Renal pelvis (tissue), 1 donor: ENCODE measurements at regions not wholly inside any gene's neighbourhood (a gene's known extent, or its start where the extent isn't known, plus 50 kb on each side); places are given as distances from the start of the nearest gene placed in this dataset.

Experiments
- DNase-seq: peaks from one replicate; pipeline ENCODE4 v3.0.0-alpha.2; 2013

DNA sequence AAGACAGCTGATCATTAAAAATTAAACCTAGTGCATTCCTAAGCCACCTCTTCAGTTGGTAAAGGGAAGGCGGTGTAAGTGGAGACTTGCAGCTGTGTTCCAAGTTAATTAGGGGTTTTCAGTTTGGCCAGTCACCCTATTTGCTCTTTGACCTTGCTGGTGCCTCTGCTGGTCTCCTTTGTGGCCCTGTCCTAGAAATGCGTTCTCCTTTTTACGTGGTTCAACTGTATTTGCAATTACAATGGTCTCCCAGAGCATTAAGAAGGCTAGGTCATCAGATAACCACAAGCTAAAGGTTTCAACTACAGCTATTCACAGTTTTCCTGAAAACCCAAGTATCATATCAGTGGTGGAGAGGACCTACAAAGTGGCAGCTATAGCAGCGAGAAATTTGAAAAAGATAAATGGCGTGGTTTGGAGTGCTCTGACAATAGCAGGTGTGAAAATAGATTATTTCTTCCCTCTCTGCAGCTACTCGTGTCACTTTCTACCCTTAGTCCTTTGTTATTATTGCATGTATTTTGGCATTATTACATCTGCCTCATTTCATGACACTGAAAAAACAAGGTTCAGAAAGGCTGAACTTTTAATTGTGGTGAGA is 203.5 kb upstream of the TBC1D5 start:
- DNase-seq: no peak

DNA sequence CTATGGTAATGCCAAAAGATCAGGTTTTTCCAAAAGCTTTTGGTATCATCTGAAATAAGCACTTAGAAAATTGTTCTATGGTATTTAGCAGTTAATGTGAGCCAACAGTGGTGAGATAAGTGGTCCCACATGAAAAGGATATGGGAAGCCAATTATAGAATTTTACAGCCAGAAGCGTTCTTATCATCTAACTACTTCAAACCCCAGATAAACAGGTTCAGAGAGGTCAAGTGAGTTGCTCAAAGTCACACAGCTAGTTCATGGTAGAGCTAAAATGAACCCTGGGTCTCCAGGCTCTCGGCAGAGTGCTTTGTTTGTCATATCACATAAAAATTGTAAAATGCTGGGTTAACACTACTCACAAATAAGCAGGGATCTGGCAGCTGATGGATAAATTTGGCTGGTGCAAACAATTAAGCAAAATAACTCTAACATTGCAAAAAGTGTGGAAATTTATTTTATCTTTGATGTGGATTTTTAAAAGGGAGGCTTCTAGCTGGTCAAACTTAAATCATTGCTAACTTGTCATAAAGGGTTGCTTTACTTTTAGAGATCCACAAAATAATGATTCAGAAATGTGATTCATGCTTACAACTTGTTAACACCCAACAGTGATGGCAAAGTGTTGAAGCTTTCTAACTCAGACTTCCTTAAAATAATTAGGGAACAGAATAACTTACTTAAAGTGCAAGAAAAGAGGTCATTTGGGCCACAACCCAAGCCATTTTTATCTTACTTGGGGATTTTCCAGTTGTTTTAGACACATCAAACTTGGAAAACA is 202.8 kb upstream of the TBC1D5 start:
- DNase-seq: no peak

DNA sequence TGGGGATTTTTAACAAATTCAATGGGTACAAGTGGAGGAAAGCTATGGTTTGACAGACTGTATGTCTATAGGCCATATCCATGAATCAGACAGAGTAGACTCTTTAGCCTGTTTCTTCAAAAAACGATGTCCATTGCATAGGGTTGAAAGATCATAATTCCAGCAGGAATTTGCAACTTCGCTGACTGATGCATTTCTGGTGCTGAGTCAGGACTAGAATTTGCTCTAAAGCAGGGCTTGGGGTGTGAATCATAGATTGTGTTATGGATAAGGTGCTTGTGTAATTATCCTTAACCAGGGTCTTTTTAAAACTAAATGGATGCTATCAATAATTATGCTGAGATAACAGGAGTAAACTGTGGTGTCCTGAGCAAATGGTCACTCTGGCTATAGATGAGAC is 200.4 kb upstream of the TBC1D5 start:
- no peak for DNase-seq

GRCh38 chr3:17941766-17942165 is 199.3 kb upstream of the TBC1D5 start:
- DNase-seq: no peak

GRCh38 chr3:17941152-17941551 is 198.7 kb upstream of the TBC1D5 start:
- DNase-seq: no peak

DNA sequence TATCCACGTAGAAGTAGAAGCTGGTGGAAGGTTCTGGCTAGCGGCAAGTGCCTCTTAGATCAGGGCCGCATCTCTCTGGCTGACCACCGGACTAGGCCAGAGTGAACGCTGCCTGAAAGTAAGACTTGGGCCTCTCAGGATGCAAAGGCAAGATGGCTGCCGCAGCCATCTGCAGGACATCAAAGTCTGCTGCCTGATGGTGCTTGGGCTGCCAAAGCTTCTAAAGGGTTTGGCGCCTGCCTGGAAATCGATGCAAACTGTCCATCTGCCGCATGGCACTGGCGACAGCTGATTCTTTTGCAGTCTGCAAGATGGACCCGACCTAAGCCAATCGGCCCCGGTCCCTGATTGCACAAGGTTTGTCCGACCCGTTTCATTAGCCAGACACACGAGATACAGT is 196.7 kb upstream of the TBC1D5 start:
- DNase-seq: no peak

DNA sequence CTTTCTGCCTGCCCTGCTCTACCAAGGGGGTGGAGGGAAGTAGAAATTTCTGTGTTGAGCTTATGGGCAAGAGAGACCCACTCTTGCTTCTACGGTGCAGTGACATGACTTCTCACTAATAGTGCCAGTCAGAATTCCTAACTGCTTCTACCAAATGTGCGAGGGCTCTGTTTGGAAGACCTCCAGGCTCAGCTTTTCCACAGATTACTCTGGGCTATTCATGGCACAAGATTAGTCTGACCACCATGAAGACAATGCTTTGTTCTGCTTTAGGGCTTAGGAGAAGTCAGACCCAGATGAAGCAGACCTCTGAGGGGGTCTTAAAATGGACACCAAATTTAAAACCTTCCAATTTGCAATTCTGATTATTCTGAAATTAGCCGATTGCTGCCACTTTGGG is 195.9 kb upstream of the TBC1D5 start:
- DNase-seq: no peak

- no peak for DNase-seq
Measured at GRCh38 chr3:17936736-17937480, 194.5 kb upstream of the TBC1D5 start.

DNA sequence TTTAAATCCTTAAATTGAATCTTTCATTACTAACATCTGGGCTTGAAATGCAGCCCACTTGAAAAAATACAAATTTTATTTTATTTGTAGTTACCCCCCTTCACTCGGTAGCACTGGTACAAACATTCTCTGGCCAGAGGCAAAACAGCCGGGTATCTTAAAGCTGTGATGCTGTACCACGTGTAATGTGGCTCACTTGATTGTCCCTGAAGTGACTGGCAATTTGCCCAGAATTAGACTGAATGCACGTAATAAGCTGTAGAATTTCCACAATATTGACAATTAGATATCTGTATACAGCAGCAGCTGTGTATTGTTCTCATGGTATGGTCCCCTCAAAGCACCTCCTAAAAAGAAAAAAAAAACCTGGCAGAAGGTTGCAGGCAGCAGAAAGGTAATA is 192.8 kb upstream of the TBC1D5 start:
- DNase-seq: peak; percentile 8

DNA sequence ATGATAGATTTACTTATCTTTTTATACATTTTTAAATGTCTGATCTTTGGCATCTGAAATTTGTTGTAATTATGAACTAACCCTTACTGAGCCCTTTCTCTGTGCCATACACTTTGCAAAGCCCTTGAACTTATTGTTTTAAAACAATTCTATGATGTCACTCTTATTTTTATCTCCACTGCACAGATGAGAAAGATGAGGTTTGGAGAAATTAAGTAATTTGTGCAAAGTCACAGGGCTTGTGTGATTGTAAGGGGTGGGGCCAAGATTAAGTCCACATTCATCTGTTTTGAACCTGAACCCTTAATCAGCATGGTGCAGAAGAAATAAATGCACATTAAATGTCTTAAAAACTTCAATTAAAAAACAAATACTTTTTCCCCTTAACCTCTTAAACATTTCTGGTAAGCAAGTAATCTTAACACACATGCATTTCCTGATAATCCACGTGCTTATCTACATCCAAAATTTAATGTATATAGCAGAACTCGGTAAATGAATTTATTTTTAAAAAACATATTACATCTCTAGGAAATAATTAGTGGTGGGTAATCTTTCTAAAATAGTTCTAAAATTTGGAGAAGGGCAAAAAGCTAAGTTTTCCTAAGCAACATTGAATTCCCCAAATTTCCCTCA is 189.8 kb upstream of the TBC1D5 start:
- DNase-seq: no peak

GRCh38 chr3:17931131-17931530 is 188.7 kb upstream of the TBC1D5 start:
- DNase-seq: no peak

- no peak for DNase-seq
Measured at GRCh38 chr3:17928502-17929145, 186.2 kb upstream of the TBC1D5 start.

- no peak for DNase-seq
Measured at GRCh38 chr3:17927036-17927435, 184.6 kb upstream of the TBC1D5 start.

DNA sequence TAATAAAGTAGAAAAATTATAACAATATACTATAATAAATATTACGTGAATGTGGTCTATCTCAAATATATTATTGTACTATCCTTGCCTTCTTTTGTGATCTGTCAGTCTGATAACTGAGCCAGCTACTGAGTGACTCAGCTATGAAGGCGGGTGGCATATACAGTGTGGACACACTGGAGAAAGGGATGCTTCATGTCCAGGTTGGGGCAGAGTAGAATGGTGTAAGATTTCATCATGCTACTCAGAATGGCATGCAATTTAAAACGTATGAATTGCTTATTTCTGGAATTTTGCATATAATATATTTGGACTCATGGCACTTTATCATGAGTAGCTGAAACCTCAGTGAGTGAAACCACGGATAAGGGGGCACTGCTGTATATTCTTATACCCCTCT is 172.9 kb upstream of the TBC1D5 start:
- no peak for DNase-seq

DNA sequence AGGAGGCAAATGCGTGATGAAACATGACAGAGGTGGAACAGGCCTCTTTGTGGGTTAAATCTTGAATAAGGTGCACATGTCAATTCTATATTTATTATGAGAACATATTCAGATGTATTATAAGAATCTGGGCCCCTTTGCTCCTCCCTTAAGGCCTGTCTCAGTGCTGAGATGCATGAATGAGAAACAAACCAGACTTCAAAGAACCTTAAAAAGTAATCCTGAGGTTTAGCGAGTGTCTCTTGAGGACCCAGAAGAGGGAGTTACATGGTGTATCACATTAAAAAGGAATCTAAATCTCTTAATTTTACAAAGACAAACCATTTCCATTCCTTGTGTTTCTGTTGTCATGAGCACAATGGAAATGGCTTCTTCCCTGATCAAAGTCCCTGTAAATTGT is 170.9 kb upstream of the TBC1D5 start:
- no peak for DNase-seq

DNA sequence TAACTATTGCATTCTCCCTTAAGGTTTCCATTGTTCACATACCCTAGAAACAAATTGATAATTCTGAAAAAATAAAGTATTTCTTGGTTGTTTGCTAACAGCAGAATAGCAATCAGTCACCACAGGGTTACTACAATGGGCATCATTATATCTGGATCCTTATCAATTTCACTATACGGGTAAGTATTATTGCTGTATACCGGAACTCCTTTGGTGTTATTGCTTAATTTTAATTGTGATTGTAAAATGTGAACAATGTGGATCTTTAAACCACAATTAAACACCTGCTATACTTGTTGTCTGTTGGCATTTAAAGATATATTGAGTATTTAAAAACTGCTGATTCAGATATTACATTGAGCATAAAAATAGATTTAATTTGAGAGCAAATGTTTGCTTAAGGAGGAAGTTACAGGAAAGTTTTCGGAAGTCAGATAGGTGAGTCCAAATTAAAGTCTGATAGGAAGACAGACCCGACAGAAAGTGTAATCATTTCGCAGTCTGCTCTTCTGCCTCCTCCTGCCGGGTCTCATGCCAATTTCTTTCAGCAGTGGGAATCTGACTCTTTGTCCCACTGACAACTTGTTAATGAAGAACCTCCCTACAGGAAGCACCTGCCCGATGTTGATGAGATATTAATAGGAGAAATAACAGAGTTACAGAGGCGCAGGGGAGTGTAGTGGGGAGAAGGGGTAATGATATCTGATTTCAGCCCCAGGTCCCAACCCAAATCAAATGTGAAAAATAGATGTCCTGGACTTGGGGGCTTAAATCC is 169.7 kb upstream of the TBC1D5 start:
- no peak for DNase-seq

DNA sequence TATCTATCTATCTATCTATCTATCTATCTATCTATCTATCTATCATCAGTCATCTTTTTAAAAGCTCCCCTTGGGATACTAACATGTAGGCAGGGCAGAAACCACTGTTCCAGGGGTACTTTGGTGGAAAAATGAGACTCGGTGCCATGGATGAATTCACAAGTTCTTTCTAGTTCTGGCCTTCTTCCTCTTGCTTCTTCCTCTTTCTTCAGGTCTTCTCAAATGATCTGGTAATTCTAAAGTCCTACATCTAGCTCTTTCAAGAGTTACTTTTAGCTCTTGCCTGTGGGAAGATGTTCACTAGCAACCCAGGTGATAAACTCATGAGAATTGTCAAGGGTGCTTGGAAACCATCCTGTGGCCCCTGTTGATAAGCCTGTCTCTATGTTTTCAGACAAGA is 168.5 kb upstream of the TBC1D5 start:
- no peak for DNase-seq

GRCh38 chr3:17909714-17910113 is 167.3 kb upstream of the TBC1D5 start:
- no peak for DNase-seq

DNA sequence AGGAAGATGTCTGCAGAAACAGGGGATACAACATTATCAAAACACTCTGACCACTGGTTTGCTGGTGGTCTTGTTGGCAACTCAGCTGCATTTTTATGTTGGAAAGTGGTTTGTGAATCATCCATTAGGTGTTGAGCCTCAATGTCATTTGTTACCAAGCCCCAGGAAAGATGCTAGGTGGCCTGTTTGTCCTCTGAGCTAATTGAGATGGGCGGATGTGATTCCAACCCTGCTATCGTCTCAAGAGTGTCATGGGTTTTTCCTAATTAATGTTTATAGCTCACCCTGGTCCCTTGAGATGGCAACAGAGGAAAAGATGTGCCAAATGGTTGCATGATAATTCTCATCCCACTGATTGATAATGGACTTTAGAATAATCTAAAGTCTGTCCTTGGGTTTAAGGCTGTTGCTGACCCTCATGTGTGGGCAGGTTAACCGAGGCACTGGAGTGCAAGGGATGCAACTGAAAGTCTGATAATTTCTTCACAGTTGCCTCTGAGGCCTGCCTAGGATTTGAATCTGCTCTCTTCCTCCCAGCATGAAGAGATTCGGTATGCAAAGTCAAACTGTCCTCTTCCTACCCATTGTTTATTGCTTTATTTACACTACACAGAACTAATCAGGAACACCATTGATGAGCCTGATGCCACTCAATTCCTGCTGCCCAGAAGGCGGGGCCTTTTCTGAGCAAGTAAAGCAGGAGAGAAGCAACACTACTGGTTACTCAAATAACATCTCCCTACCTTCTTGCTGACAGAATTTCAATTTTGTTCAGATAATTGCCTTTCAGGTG is 166.2 kb upstream of the TBC1D5 start:
- DNase-seq: no peak

GRCh38 chr3:17905996-17906395 is 163.6 kb upstream of the TBC1D5 start:
- no peak for DNase-seq

DNA sequence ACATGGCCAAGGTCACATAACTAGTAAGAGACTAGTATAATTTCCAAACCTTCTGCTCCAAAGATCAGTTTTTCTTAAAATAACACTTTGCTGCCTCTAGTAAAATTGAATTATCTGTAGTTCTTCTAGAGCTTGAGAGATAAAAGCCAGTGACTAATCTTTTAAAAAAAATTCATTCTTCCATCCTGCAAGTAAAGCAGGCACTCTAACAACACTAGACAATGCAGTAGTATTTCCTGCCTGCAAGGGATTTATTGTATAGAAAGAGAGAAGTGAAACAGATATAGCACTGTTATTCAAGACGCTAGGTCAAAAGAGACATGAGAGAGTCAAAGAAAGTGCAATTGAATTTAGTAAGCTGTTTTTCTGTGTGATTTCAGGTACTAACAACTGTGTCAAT is 159.5 kb upstream of the TBC1D5 start:
- DNase-seq: no peak
